ENCODE measurements at regions not wholly inside any gene's neighbourhood (a gene's known extent, or its start where the extent isn't known, plus 50 kb on each side); places are given as distances from the start of the nearest gene placed in this dataset.

GRCh38 chr4:138014590-138015288, 227.4 kb downstream of the SLC7A11 start:
- no peak overlapping the region for H3K4me3 ChIP-seq (ENCODE audit: low read depth in 1 of 2, low read length in 1 of 2)
- no peaks in the 10 kb centered on the region for H3K9me3 ChIP-seq
- no peak overlapping the region for H3K27ac ChIP-seq
- no peaks in the 10 kb centered on the region for H3K4me1 ChIP-seq (ENCODE audit: control insufficient read depth in 1 of 2, insufficient read depth in 1 of 2, low read depth in 1 of 2, low read length in 1 of 2)
- TF ChIP-seq CTCF (IDR thresholded peaks at IDR 0.05), result no peak
- H3K36me3 ChIP-seq, result no peaks in the 10 kb centered on the region
- H3K27me3 ChIP-seq, result no peaks in the 10 kb centered on the region

- no peaks in the 10 kb centered on the region for H3K27me3 ChIP-seq
- no peak overlapping the region for H3K4me3 ChIP-seq (ENCODE audit: low read depth in 1 of 2, low read length in 1 of 2)
- no peaks in the 10 kb centered on the region for H3K36me3 ChIP-seq
- TF ChIP-seq CTCF (IDR thresholded peaks at IDR 0.05), result no peak
- no peaks in the 10 kb centered on the region for H3K9me3 ChIP-seq
- no peak overlapping the region for H3K27ac ChIP-seq
- H3K4me1 ChIP-seq (ENCODE audit: control insufficient read depth in 1 of 2, insufficient read depth in 1 of 2, low read depth in 1 of 2, low read length in 1 of 2), result no peaks in the 10 kb centered on the region
These were observed 228.5 kb downstream of the SLC7A11 start for GRCh38 chr4:138013625-138014024.

GRCh38 chr4:138010639-138011038, 231.5 kb downstream of the SLC7A11 start:
- Histone ChIP-seq H3K27me3 (no peaks in the 10 kb centered on the region), H3K4me3 (ENCODE audit: low read depth in 1 of 2, low read length in 1 of 2) (no peak overlapping the region), H3K9me3 (no peaks in the 10 kb centered on the region), H3K27ac (no peak overlapping the region), H3K36me3 (no peaks in the 10 kb centered on the region), H3K4me1 (ENCODE audit: control insufficient read depth in 1 of 2, insufficient read depth in 1 of 2, low read depth in 1 of 2, low read length in 1 of 2) (no peaks in the 10 kb centered on the region)
- TF ChIP-seq CTCF (IDR thresholded peaks at IDR 0.05), result no peak

- Histone ChIP-seq H3K27me3 (no peaks in the 10 kb centered on the region), H3K27ac (no peak overlapping the region), H3K36me3 (no peaks in the 10 kb centered on the region), H3K9me3 (no peaks in the 10 kb centered on the region), H3K4me1 (ENCODE audit: control insufficient read depth in 1 of 2, insufficient read depth in 1 of 2, low read depth in 1 of 2, low read length in 1 of 2) (no peaks in the 10 kb centered on the region), H3K4me3 (ENCODE audit: low read depth in 1 of 2, low read length in 1 of 2) (no peak overlapping the region)
- no peak for TF ChIP-seq CTCF (IDR thresholded peaks at IDR 0.05)
These were observed 234.6 kb downstream of the SLC7A11 start for GRCh38 chr4:138007572-138007971.

- H3K27ac ChIP-seq, result no peak overlapping the region
- no peaks in the 10 kb centered on the region for H3K9me3 ChIP-seq
- no peaks in the 10 kb centered on the region for H3K27me3 ChIP-seq
- no peak overlapping the region for H3K4me3 ChIP-seq (ENCODE audit: low read depth in 1 of 2, low read length in 1 of 2)
- H3K36me3 ChIP-seq, result no peaks in the 10 kb centered on the region
- no peaks in the 10 kb centered on the region for H3K4me1 ChIP-seq (ENCODE audit: control insufficient read depth in 1 of 2, insufficient read depth in 1 of 2, low read depth in 1 of 2, low read length in 1 of 2)
- no peak for TF ChIP-seq CTCF (IDR thresholded peaks at IDR 0.05)
These were observed 236.7 kb downstream of the SLC7A11 start for GRCh38 chr4:138005486-138005885.

Data from neutrophil (primary cell).